ENCODE measurements at regions not wholly inside any gene's neighbourhood (a gene's known extent, or its start where the extent isn't known, plus 50 kb on each side); places are given as distances from the start of the nearest gene placed in this dataset.

GRCh38 chr1:4084048-4084431 is 184.0 kb upstream of the C1orf174 start:
- FAIRE-seq (no peak), DNase-seq (ENCODE audit: low read depth) (no peak)
- no peak overlapping the region for H3K4me3 ChIP-seq (ENCODE audit: low read depth, low read length)
- TF ChIP-seq CTCF (IDR thresholded peaks at IDR 0.05; ENCODE audit: insufficient read depth, low read length, severe bottlenecking): no peak
- H3K36me3 ChIP-seq (ENCODE audit: control insufficient read depth, insufficient read depth, low read length): no peaks in the 10 kb centered on the region
- H3K27me3 ChIP-seq (ENCODE audit: control insufficient read depth, insufficient read depth, low read length): no peaks in the 10 kb centered on the region

- Histone ChIP-seq H3K27me3 (ENCODE audit: control insufficient read depth, insufficient read depth, low read length) (no peaks in the 10 kb centered on the region), H3K4me3 (ENCODE audit: low read depth, low read length) (no peak overlapping the region), H3K36me3 (ENCODE audit: control insufficient read depth, insufficient read depth, low read length) (no peaks in the 10 kb centered on the region)
- FAIRE-seq (no peak), DNase-seq (ENCODE audit: low read depth) (no peak)
- no peak for TF ChIP-seq CTCF (IDR thresholded peaks at IDR 0.05; ENCODE audit: insufficient read depth, low read length, severe bottlenecking)
These were observed 184.4 kb upstream of the C1orf174 start for GRCh38 chr1:4084446-4084845.

- TF ChIP-seq CTCF (IDR thresholded peaks at IDR 0.05; ENCODE audit: insufficient read depth, low read length, severe bottlenecking): no peak
- DNase-seq (ENCODE audit: low read depth): no peak
- Histone ChIP-seq H3K4me3 (ENCODE audit: low read depth, low read length) (no peak overlapping the region), H3K36me3 (ENCODE audit: control insufficient read depth, insufficient read depth, low read length) (no peaks in the 10 kb centered on the region), H3K27me3 (ENCODE audit: control insufficient read depth, insufficient read depth, low read length) (no peaks in the 10 kb centered on the region)
- peak; percentile 73 for FAIRE-seq
These were observed 184.8 kb upstream of the C1orf174 start for GRCh38 chr1:4084896-4085295.

GRCh38 chr1:4085546-4085945 is 185.5 kb upstream of the C1orf174 start:
- Histone ChIP-seq H3K27me3 (ENCODE audit: control insufficient read depth, insufficient read depth, low read length) (no peaks in the 10 kb centered on the region), H3K4me3 (ENCODE audit: low read depth, low read length) (no peak overlapping the region), H3K36me3 (ENCODE audit: control insufficient read depth, insufficient read depth, low read length) (no peaks in the 10 kb centered on the region)
- DNase-seq (ENCODE audit: low read depth) (no peak), FAIRE-seq (no peak)
- no peak for TF ChIP-seq CTCF (IDR thresholded peaks at IDR 0.05; ENCODE audit: insufficient read depth, low read length, severe bottlenecking)

- Histone ChIP-seq H3K27me3 (ENCODE audit: control insufficient read depth, insufficient read depth, low read length) (no peaks in the 10 kb centered on the region), H3K36me3 (ENCODE audit: control insufficient read depth, insufficient read depth, low read length) (no peaks in the 10 kb centered on the region), H3K4me3 (ENCODE audit: low read depth, low read length) (no peak overlapping the region)
- no peak for TF ChIP-seq CTCF (IDR thresholded peaks at IDR 0.05; ENCODE audit: insufficient read depth, low read length, severe bottlenecking)
- FAIRE-seq: no peak
- no peak for DNase-seq (ENCODE audit: low read depth)
These were observed 186.2 kb upstream of the C1orf174 start for GRCh38 chr1:4086085-4086850.

- FAIRE-seq (no peak), DNase-seq (ENCODE audit: low read depth) (no peak)
- Histone ChIP-seq H3K4me3 (ENCODE audit: low read depth, low read length) (no peak overlapping the region), H3K27me3 (ENCODE audit: control insufficient read depth, insufficient read depth, low read length) (no peaks in the 10 kb centered on the region), H3K36me3 (ENCODE audit: control insufficient read depth, insufficient read depth, low read length) (no peaks in the 10 kb centered on the region)
- no peak for TF ChIP-seq CTCF (IDR thresholded peaks at IDR 0.05; ENCODE audit: insufficient read depth, low read length, severe bottlenecking)
These were observed 186.8 kb upstream of the C1orf174 start for GRCh38 chr1:4086921-4087320.
